SK-N-SH (cell line): ENCODE measurements at regions not wholly inside any gene's neighbourhood (a gene's known extent, or its start where the extent isn't known, plus 50 kb on each side); places are given as distances from the start of the nearest gene placed in this dataset.

ENCODE experiments used
- CTCF ChIA-PET: fragments of 300-600, 350-600 bp; formaldehyde crosslinking; extraction: SDS; loops from one replicate; lab custom pipeline; 2021; lab: Yijun Ruan, JAX
- POLR2A ChIA-PET: fragments of 350-600 bp; sonication (Branson Sonifier 250); formaldehyde crosslinking; extraction: SDS; loops from one replicate; lab custom pipeline; 2020; ENCODE audit warnings: antibody characterized with exemption, inconsistent platforms; lab: Yijun Ruan, JAX
- DNase-seq: peaks from one replicate; pipeline ENCODE4 v3.0.0; 2012
- H2AFZ ChIP-seq: fragments of 200-600 bp; sonication (generic); 2 replicates; pipeline ENCODE4 v1.8.1; 2016; ENCODE audit warnings: antibody characterized with exemption, mild to moderate bottlenecking, low read depth
- H3F3A ChIP-seq: fragments of 200-600 bp; sonication (generic); replicated peaks from 2 replicates; pipeline ENCODE3; 2016; ENCODE audit warnings: antibody characterized with exemption, mild to moderate bottlenecking; ENCODE audit not compliant: insufficient read depth
- H3K27ac ChIP-seq, 2 experiments: fragments of 200-500 bp in 1 of 2; fragments of 200-600 bp in 1 of 2; sonication (Bioruptor generic) in 1 of 2; sonication (generic), shearing (Covaris generic) in 1 of 2; 2 replicates each; pipeline versions ENCODE4 v1.5.1 to v1.6.1; 2014 to 2016; ENCODE audit warnings: low read depth in 2 of 2, inconsistent platforms in 1 of 2, low read length in 1 of 2, mild to moderate bottlenecking in 1 of 2, mixed read lengths in 1 of 2
- H3K27me3 ChIP-seq: fragments of 200-600 bp; sonication (generic), shearing (Covaris generic); 2 replicates; pipeline ENCODE4 v1.6.1; 2016; ENCODE audit warnings: mixed run types; ENCODE audit not compliant: insufficient read depth
- H3K36me3 ChIP-seq, 2 experiments: fragments of 200-500 bp in 1 of 2; fragments of 200-600 bp in 1 of 2; sonication (Bioruptor generic) in 1 of 2; sonication (generic) in 1 of 2; replicated peaks in 1 of 2; 2 replicates each; pipeline versions ENCODE3 to v1.5.1; 2014 to 2016; ENCODE audit warnings: low read length in 1 of 2, mild to moderate bottlenecking in 1 of 2; ENCODE audit not compliant: insufficient read depth in 2 of 2, control insufficient read depth in 1 of 2
- H3K4me1 ChIP-seq, 2 experiments: fragments of 200-500 bp in 1 of 2; fragments of 200-600 bp in 1 of 2; sonication (Bioruptor generic) in 1 of 2; sonication (generic), shearing (Covaris generic) in 1 of 2; 2 replicates each; pipeline versions ENCODE4 v1.5.1 to v1.6.1; 2014 to 2016; ENCODE audit warnings: low read depth in 1 of 2, low read length in 1 of 2, mixed run types in 1 of 2; ENCODE audit not compliant: insufficient read depth in 2 of 2, control insufficient read depth in 1 of 2
- H3K4me2 ChIP-seq: fragments of 200-600 bp; sonication (generic), shearing (Covaris generic); 2 replicates; pipeline ENCODE4 v1.6.1; 2017; ENCODE audit warnings: mixed run types
- H3K4me3 ChIP-seq, 2 experiments: fragments of 200-500 bp in 1 of 2; fragments of 200-600 bp in 1 of 2; sonication (Bioruptor generic) in 1 of 2; sonication (generic), shearing (Covaris generic) in 1 of 2; 2 replicates each; pipeline versions ENCODE4 v1.5.1 to v1.8.1; 2014 to 2016; ENCODE audit warnings: low read depth in 2 of 2, inconsistent platforms in 1 of 2, low read length in 1 of 2, mild to moderate bottlenecking in 1 of 2, mixed read lengths in 1 of 2, moderate library complexity in 1 of 2
- H3K79me2 ChIP-seq: fragments of 200-600 bp; sonication (generic); 2 replicates; pipeline ENCODE4 v1.8.1; 2017; ENCODE audit warnings: mild to moderate bottlenecking; ENCODE audit not compliant: insufficient read depth
- H3K9ac ChIP-seq: fragments of 200-600 bp; sonication (generic); 2 replicates; pipeline ENCODE4 v1.6.1; 2017; ENCODE audit warnings: mixed run types
- H3K9me2 ChIP-seq: fragments of 200-600 bp; sonication (generic); 2 replicates; pipeline ENCODE4 v1.6.1; 2017; ENCODE audit warnings: mixed run types
- H3K9me3 ChIP-seq: fragments of 200-600 bp; sonication (generic); 2 replicates; pipeline ENCODE4 v1.6.1; 2017; ENCODE audit warnings: mixed run types, mild to moderate bottlenecking, moderate library complexity
- H4K20me1 ChIP-seq: fragments of 200-600 bp; sonication (generic); 2 replicates; pipeline ENCODE4 v1.6.1; 2017; ENCODE audit warnings: mild to moderate bottlenecking, mixed run types; ENCODE audit not compliant: insufficient read depth
- EZH2phosphoT487 ChIP-seq: fragments of 200-600 bp; sonication (generic); IDR thresholded peaks from 2 replicates; pipeline ENCODE4 v1.6.1; 2017; ENCODE audit warnings: low read depth, mixed run types, mild to moderate bottlenecking, antibody characterized with exemption, moderate library complexity, borderline replicate concordance
- FOSL2 ChIP-seq: IDR thresholded peaks from 2 replicates; pipeline ENCODE4 v1.4.0; 2012; ENCODE audit warnings: low read depth, mild to moderate bottlenecking, moderate library complexity, borderline replicate concordance
- GABPA ChIP-seq: IDR thresholded peaks from 2 replicates; pipeline ENCODE4 v1.4.0; 2012; ENCODE audit warnings: low read depth, mild to moderate bottlenecking
- JUND ChIP-seq: IDR thresholded peaks from 2 replicates; pipeline ENCODE4 v1.4.0; 2012
- NFIC ChIP-seq: IDR thresholded peaks from 2 replicates; pipeline ENCODE4 v1.4.0; 2012; ENCODE audit warnings: borderline replicate concordance
- RAD21 ChIP-seq: IDR thresholded peaks from 2 replicates; pipeline ENCODE4 v1.6.1; 2012; ENCODE audit warnings: mild to moderate bottlenecking, low read length
- REST ChIP-seq: IDR thresholded peaks from 2 replicates; pipeline ENCODE4 v1.6.1; 2012; ENCODE audit warnings: mild to moderate bottlenecking, low read depth, low read length, moderate library complexity
- TEAD4 ChIP-seq: IDR thresholded peaks from 2 replicates; pipeline ENCODE4 v1.4.0; 2012; ENCODE audit warnings: mild to moderate bottlenecking, borderline replicate concordance; ENCODE audit not compliant: insufficient read depth
- USF1 ChIP-seq: IDR thresholded peaks from 2 replicates; pipeline ENCODE4 v1.4.0; 2012; ENCODE audit warnings: low read depth, borderline replicate concordance
- WGBS: methylation state at CpG from one replicate; pipeline ENCODE4 v1.1.6; 2017; ENCODE audit warnings: low lambda C conversion rate; 5-methylcytosine and 5-hydroxymethylcytosine counted together

GRCh38 chr20:17835934-17836300 lies 132.7 kb downstream of the SNX5 start:
- no peak overlapping the region for H3K27ac ChIP-seq
- H4K20me1 ChIP-seq = no peaks in the 10 kb centered on the region
- peaks cover 0 to 4% of the 10 kb centered on the region in 2 experiments; a peak in 1 of 4 replicates for H3K4me1 ChIP-seq
- CTCF ChIA-PET = interaction anchor here (0.8 kb wide), 1 partner anchor 9 kb away, joined by 3 read pairs; no protein-coding TSS in a partner anchor
- H3K79me2 ChIP-seq = no peaks in the 10 kb centered on the region
- H3F3A ChIP-seq = no peaks in the 10 kb centered on the region
- POLR2A ChIA-PET = no interaction called here
- H3K9ac ChIP-seq = no peak overlapping the region
- H3K4me3 ChIP-seq = no peak overlapping the region
- no peaks in the 10 kb centered on the region; the same call in 1 of the 2 replicates for H3K9me3 ChIP-seq
- H3K27me3 ChIP-seq = no peaks in the 10 kb centered on the region
- TF ChIP-seq TEAD4 = no peak
- no peak for TF ChIP-seq USF1
- no peak for TF ChIP-seq REST
- no peak for TF ChIP-seq FOSL2
- TF ChIP-seq EZH2phosphoT487 = no peak
- TF ChIP-seq NFIC = no peak
- TF ChIP-seq GABPA = no peak
- H3K4me2 ChIP-seq = no peak overlapping the region
- H3K9me2 ChIP-seq = no peaks in the 10 kb centered on the region
- 63% methylated on average over 8 of the region's 9 CpGs for WGBS
- no peaks in the 10 kb centered on the region for H3K36me3 ChIP-seq
- no peak overlapping the region for H2AFZ ChIP-seq
- no peak for DNase-seq

GRCh38 chr20:17835240-17835933 lies 133.2 kb downstream of the SNX5 start:
- 53% methylated on average over 12 of the region's 15 CpGs for WGBS
- H3K9me3 ChIP-seq = no peaks in the 10 kb centered on the region; the same call in 1 of the 2 replicates
- no peaks in the 10 kb centered on the region for H4K20me1 ChIP-seq
- peak overlapping the region; percentile 78; the same call in 1 of the 2 replicates for H2AFZ ChIP-seq
- peaks cover 0 to 4% of the 10 kb centered on the region in 2 experiments; a peak in 1 of 4 replicates for H3K4me1 ChIP-seq
- ChIA-PET POLR2A (no interaction called here), CTCF (interaction anchor here (0.8 kb wide), 1 partner anchor 17 kb away, joined by 3 read pairs; no protein-coding TSS in a partner anchor)
- no peaks in the 10 kb centered on the region for H3K79me2 ChIP-seq
- H3K27me3 ChIP-seq = no peaks in the 10 kb centered on the region
- H3K27ac ChIP-seq = 0 out of 4 replicates have a peak overlapping the region, but pooled peaks of 1 of the 2 experiments have one; percentile 23
- TF ChIP-seq JUND = peak; percentile 45
- 0 out of 2 replicates have a peak, but pooled peaks have one; percentile 22 for TF ChIP-seq NFIC
- TF ChIP-seq RAD21 = no peak
- peak; percentile 69 for TF ChIP-seq FOSL2
- H3K36me3 ChIP-seq = no peaks in the 10 kb centered on the region
- DNase-seq = no peak
- H3K4me3 ChIP-seq = no peak overlapping the region
- no peaks in the 10 kb centered on the region for H3K9me2 ChIP-seq
- no peaks in the 10 kb centered on the region for H3F3A ChIP-seq
- H3K4me2 ChIP-seq = no peak overlapping the region
- H3K9ac ChIP-seq = no peak overlapping the region
